Stimulated activated memory B cell treated with anti-CD40 and anti-IgM and Interleukin-4, amounts not matched to agents 10 μg/mL and 1 μg/mL and 100 μg/mL, for 72 hours (primary cell): ENCODE measurements at regions not wholly inside any gene's neighbourhood (a gene's known extent, or its start where the extent isn't known, plus 50 kb on each side); places are given as distances from the start of the nearest gene placed in this dataset.
A peak's percentile ranks its signal among the peaks of the same experiment; 100 is the strongest.

Source experiments
- ATAC-seq: fragments of 150-1000 bp; cut with Tn5 transposase; 2 replicates; pipeline ENCODE4 v1.10.0; 2021
- H3K27ac Mint-ChIP-seq: one replicate; pipeline ENCODE4 v1.8.0; 2022; ENCODE audit warnings: mild to moderate bottlenecking, mixed read lengths
- H3K27me3 Mint-ChIP-seq: one replicate; pipeline ENCODE4 v1.8.0; 2022; ENCODE audit warnings: mixed read lengths
- H3K36me3 Mint-ChIP-seq: one replicate; pipeline ENCODE4 v1.8.0; 2022; ENCODE audit warnings: mixed read lengths
- H3K4me1 Mint-ChIP-seq: one replicate; pipeline ENCODE4 v1.8.0; 2022; ENCODE audit warnings: mixed read lengths
- H3K4me3 Mint-ChIP-seq: one replicate; pipeline ENCODE4 v1.8.0; 2022; ENCODE audit warnings: mild to moderate bottlenecking, moderate library complexity, mixed read lengths
- H3K9me3 Mint-ChIP-seq: one replicate; pipeline ENCODE4 v1.8.0; 2022; ENCODE audit warnings: mixed read lengths

DNA sequence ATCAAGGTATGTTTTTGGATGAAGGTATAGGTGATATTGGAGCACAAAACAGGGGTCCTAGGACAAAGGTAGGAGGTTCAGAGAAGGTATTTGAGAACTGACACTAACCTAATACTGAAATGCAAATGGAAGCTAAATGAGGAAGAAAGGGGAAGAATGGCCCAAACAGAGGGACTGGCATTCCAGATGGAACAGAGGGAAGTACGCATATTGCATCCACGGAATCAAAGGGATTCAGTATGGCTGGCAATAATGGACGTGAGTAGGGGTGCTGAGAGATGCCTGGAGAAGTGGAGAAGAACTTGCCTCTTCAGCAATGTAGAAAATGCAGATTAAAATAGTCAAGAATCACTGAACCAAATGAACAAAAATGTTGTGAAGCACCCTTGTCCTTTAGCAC is 283.5 kb upstream of the DACH1 start:
- H3K27me3 Mint-ChIP-seq: no peaks in the 10 kb centered on the region
- no peaks in the 10 kb centered on the region for H3K4me1 Mint-ChIP-seq
- no peak for ATAC-seq
- H3K27ac Mint-ChIP-seq: no peak overlapping the region
- H3K36me3 Mint-ChIP-seq: no peaks in the 10 kb centered on the region
- H3K9me3 Mint-ChIP-seq: peaks cover 3% of the 10 kb centered on the region
- H3K4me3 Mint-ChIP-seq: no peak overlapping the region

DNA sequence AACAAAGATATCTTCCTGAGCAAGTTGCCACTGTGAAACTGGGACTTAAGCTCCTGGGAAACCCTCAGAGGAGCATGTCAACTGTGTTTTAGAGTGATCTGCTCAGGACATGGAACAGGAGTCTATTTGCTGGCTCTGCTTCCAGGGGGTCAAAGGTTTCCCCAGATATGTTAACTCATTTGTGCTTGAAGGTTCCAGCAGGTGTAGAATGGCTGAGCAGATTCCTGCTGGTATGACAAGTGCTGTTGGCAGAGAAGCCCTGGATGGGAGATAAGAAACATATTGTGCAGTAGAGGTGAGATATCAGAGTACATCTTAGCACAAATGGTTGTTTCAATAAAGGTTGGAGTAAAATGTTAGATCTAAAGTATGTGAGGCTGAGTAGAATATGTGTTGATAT is 282.7 kb upstream of the DACH1 start:
- H3K36me3 Mint-ChIP-seq: no peaks in the 10 kb centered on the region
- H3K4me1 Mint-ChIP-seq: no peaks in the 10 kb centered on the region
- no peak overlapping the region for H3K27ac Mint-ChIP-seq
- H3K4me3 Mint-ChIP-seq: no peak overlapping the region
- no peak for ATAC-seq
- H3K9me3 Mint-ChIP-seq: peaks cover 3% of the 10 kb centered on the region
- no peaks in the 10 kb centered on the region for H3K27me3 Mint-ChIP-seq

GRCh38 chr13:72146816-72147215 is 279.8 kb upstream of the DACH1 start:
- Mint-ChIP-seq H3K27me3 (no peaks in the 10 kb centered on the region), H3K36me3 (no peaks in the 10 kb centered on the region), H3K27ac (no peak overlapping the region), H3K4me1 (no peaks in the 10 kb centered on the region), H3K4me3 (no peak overlapping the region), H3K9me3 (peaks cover 3% of the 10 kb centered on the region)
- no peak for ATAC-seq

DNA sequence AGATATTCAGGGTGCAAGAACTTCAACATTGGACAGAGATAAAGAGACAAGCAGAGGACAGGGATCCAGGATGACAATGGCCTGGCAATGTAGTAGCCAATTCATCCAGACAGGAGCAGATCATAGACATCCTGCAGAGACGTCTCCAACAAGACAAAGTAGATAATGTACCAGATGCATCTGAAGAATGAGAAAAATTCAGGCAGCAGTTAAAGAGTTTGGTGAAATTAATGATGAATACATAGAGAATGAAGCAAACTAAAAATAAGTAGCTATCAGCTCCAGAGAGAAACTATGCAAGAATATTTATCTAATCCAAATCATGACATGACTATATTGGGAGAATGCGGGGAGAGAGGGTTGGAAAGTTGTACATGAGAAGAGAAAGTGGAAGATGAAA is 278.4 kb upstream of the DACH1 start:
- Mint-ChIP-seq H3K36me3 (no peaks in the 10 kb centered on the region), H3K27me3 (no peaks in the 10 kb centered on the region), H3K4me1 (no peaks in the 10 kb centered on the region), H3K9me3 (peaks cover 1% of the 10 kb centered on the region), H3K4me3 (no peak overlapping the region), H3K27ac (no peak overlapping the region)
- no peak for ATAC-seq

DNA sequence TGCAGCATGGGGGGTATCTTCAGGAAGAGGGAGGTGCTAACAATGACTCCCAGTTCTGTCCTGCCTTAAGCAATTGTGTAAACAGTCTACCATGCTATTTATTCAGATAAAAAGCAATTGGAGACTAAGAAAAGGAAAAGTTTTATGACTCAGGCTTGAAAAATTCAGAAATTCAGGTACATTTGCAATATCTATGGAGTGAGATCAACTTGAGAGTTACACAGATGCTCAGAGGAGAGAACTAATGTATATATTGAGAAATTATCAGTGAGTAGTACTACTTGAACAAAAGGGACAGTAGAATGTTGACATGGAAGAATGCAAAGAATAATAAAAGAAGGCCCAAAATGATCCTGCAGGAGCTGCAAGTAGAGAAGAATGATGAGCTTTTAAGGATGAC is 277.6 kb upstream of the DACH1 start:
- H3K9me3 Mint-ChIP-seq: no peaks in the 10 kb centered on the region
- no peaks in the 10 kb centered on the region for H3K4me1 Mint-ChIP-seq
- no peak for ATAC-seq
- H3K4me3 Mint-ChIP-seq: no peak overlapping the region
- no peaks in the 10 kb centered on the region for H3K36me3 Mint-ChIP-seq
- no peaks in the 10 kb centered on the region for H3K27me3 Mint-ChIP-seq
- no peak overlapping the region for H3K27ac Mint-ChIP-seq

- H3K36me3 Mint-ChIP-seq: no peaks in the 10 kb centered on the region
- no peaks in the 10 kb centered on the region for H3K4me1 Mint-ChIP-seq
- no peak overlapping the region for H3K4me3 Mint-ChIP-seq
- H3K9me3 Mint-ChIP-seq: no peaks in the 10 kb centered on the region
- ATAC-seq: no peak
- H3K27ac Mint-ChIP-seq: no peak overlapping the region
- H3K27me3 Mint-ChIP-seq: no peaks in the 10 kb centered on the region
These were observed 275.0 kb upstream of the DACH1 start for GRCh38 chr13:72141855-72142519.

- H3K4me3 Mint-ChIP-seq: no peak overlapping the region
- ATAC-seq: no peak
- H3K27me3 Mint-ChIP-seq: no peaks in the 10 kb centered on the region
- H3K36me3 Mint-ChIP-seq: no peaks in the 10 kb centered on the region
- no peaks in the 10 kb centered on the region for H3K4me1 Mint-ChIP-seq
- H3K27ac Mint-ChIP-seq: no peak overlapping the region
- no peaks in the 10 kb centered on the region for H3K9me3 Mint-ChIP-seq
These were observed 272.2 kb upstream of the DACH1 start for GRCh38 chr13:72139192-72139591.

GRCh38 chr13:72132075-72132474 is 265.1 kb upstream of the DACH1 start:
- H3K27ac Mint-ChIP-seq: no peak overlapping the region
- no peak overlapping the region for H3K4me3 Mint-ChIP-seq
- H3K27me3 Mint-ChIP-seq: no peaks in the 10 kb centered on the region
- no peaks in the 10 kb centered on the region for H3K4me1 Mint-ChIP-seq
- no peaks in the 10 kb centered on the region for H3K36me3 Mint-ChIP-seq
- H3K9me3 Mint-ChIP-seq: no peaks in the 10 kb centered on the region
- ATAC-seq: no peak

DNA sequence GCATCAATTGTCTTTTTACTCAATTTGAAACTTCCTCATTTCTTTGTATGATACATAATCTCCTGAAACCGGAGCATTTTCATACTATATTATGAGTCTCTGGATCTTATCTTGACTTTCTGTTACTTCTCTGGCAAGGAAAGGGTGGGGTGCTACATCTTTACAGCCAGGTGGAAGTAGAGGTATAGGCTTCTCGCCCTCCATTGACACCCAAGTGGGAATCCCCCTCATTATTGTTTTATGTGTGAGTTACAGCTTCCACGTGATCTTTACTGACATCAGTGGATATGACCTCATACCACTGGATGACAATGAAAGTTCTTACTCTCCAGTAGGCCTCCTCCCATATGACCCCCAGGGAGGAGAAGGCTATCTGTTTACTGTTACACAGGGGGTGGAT is 262.1 kb upstream of the DACH1 start:
- Mint-ChIP-seq H3K4me3 (no peak overlapping the region), H3K4me1 (no peaks in the 10 kb centered on the region), H3K27ac (no peak overlapping the region), H3K27me3 (no peaks in the 10 kb centered on the region), H3K9me3 (peaks cover 3% of the 10 kb centered on the region), H3K36me3 (no peaks in the 10 kb centered on the region)
- no peak for ATAC-seq

DNA sequence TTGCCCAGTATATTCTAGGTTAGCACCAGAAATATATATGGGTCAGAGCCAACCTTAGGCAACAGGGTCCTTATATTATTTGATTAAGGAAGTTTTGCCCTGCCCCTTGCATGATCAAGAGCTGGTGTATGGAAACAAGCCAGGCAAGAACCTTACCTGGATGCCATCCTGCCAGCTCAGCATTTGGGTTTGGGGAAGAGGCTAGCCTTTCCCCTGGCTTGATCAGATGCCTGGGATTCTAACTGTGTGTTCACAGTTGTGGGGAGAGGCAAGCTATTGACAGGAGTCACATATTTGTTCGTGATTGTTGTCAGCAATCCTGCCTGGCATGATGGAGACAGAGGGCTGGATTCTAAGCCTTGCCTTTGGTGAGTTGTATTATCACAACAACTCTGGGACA is 260.0 kb upstream of the DACH1 start:
- Mint-ChIP-seq H3K4me1 (no peaks in the 10 kb centered on the region), H3K27me3 (no peaks in the 10 kb centered on the region), H3K27ac (no peak overlapping the region), H3K36me3 (no peaks in the 10 kb centered on the region), H3K4me3 (no peak overlapping the region), H3K9me3 (peaks cover 6% of the 10 kb centered on the region)
- peak; percentile 41 for ATAC-seq

- ATAC-seq: no peak
- Mint-ChIP-seq H3K27ac (no peak overlapping the region), H3K27me3 (no peaks in the 10 kb centered on the region), H3K9me3 (peaks cover 6% of the 10 kb centered on the region), H3K36me3 (no peaks in the 10 kb centered on the region), H3K4me3 (no peak overlapping the region), H3K4me1 (no peaks in the 10 kb centered on the region)
These were observed 259.4 kb upstream of the DACH1 start for GRCh38 chr13:72126424-72126823.

GRCh38 chr13:72125561-72125960 is 258.6 kb upstream of the DACH1 start:
- Mint-ChIP-seq H3K4me1 (no peaks in the 10 kb centered on the region), H3K27ac (no peak overlapping the region), H3K27me3 (no peaks in the 10 kb centered on the region), H3K4me3 (no peak overlapping the region), H3K36me3 (no peaks in the 10 kb centered on the region), H3K9me3 (peaks cover 6% of the 10 kb centered on the region)
- no peak for ATAC-seq

DNA sequence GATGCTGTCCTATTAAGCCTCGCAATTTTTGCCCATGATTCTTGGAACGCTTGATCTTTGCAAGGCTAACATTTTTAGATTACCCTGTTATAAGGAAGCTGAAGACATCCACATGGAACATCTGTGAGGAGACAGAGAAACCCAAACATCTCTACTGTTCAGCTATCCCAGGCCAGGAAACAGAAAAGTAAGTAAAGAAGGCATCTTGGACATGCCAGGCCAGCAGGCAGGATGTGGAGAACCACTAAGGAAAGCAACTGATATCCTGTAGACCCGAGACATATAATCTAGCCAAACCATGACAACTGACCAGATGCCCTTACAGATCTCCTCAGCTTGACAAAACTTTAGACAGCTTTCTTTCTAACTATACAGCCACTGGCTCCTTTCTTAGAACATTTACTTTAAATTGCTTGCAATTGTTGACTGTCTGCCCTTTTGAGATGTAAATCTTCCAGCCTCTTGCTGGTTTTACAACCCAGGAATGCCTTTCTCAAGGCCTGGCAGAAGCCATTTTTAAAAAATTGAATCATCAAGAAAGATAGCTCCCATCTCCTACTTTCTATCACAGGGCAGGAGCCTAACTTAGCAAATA is 255.8 kb upstream of the DACH1 start:
- H3K36me3 Mint-ChIP-seq: no peaks in the 10 kb centered on the region
- H3K27me3 Mint-ChIP-seq: no peaks in the 10 kb centered on the region
- H3K4me3 Mint-ChIP-seq: no peak overlapping the region
- no peak for ATAC-seq
- H3K27ac Mint-ChIP-seq: no peak overlapping the region
- peaks cover 6% of the 10 kb centered on the region for H3K9me3 Mint-ChIP-seq
- H3K4me1 Mint-ChIP-seq: no peaks in the 10 kb centered on the region

GRCh38 chr13:72121466-72121865 is 254.5 kb upstream of the DACH1 start:
- Mint-ChIP-seq H3K27me3 (no peaks in the 10 kb centered on the region), H3K27ac (no peak overlapping the region), H3K4me1 (no peaks in the 10 kb centered on the region), H3K36me3 (no peaks in the 10 kb centered on the region), H3K4me3 (no peak overlapping the region), H3K9me3 (peaks cover 6% of the 10 kb centered on the region)
- ATAC-seq: no peak

DNA sequence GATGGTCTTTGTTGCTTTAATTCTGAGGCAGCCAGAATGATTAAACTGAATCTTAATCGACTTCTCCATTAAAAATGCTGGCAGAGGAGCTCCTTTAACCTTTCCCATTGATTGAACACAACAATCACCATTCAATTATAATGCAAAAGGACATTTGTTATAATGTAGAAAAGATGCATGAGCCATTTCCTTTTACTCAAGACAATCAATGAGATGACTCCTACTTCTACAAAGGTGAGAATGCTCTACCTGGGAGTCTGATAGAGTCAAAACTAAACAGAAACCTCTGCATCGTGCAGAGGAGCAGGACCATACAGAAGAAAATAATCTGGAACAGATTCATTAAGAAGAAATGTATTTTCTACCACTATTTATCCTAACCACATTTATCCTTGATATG is 253.6 kb upstream of the DACH1 start:
- H3K27ac Mint-ChIP-seq: no peak overlapping the region
- H3K36me3 Mint-ChIP-seq: no peaks in the 10 kb centered on the region
- H3K27me3 Mint-ChIP-seq: no peaks in the 10 kb centered on the region
- ATAC-seq: no peak
- peaks cover 3% of the 10 kb centered on the region for H3K9me3 Mint-ChIP-seq
- H3K4me1 Mint-ChIP-seq: no peaks in the 10 kb centered on the region
- no peak overlapping the region for H3K4me3 Mint-ChIP-seq

DNA sequence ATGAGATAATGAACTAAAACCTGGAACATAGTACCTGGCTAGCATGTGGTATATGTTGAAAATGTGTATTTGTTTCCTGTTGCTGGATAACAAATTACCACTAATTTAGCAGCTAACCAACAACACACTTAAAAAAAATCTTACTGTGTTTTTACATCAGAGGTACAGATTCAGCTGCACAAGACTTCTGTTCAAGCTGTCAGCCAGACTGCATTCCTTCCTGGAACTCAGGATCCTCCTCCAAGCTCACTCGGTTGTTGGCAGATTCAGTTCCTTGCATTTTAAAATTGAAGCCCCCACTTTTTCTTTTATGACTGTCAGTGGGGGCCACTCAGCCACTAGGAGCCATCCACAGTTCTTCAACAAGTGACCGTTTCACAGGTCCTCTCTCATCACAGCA is 246.9 kb upstream of the DACH1 start:
- Mint-ChIP-seq H3K4me1 (no peaks in the 10 kb centered on the region), H3K4me3 (no peak overlapping the region), H3K9me3 (peaks cover 3% of the 10 kb centered on the region), H3K27me3 (no peaks in the 10 kb centered on the region), H3K27ac (no peak overlapping the region), H3K36me3 (no peaks in the 10 kb centered on the region)
- ATAC-seq: no peak
